Activated CD8-positive, alpha-beta memory T cell treated with anti-CD3 and anti-CD28 coated beads, Interleukin-2, amount 50 U/mL, for 24 hours (primary cell): ENCODE measurements at regions not wholly inside any gene's neighbourhood (a gene's known extent, or its start where the extent isn't known, plus 50 kb on each side); places are given as distances from the start of the nearest gene placed in this dataset.

Experiments
- DNase-seq: peaks from one replicate; pipeline ENCODE4 v3.0.0-alpha.2; 2020; ENCODE audit errors: extremely low read depth

- no peak for DNase-seq
These were observed 99.0 kb upstream of the ID2 start for GRCh38 chr2:8582651-8583399.

DNA sequence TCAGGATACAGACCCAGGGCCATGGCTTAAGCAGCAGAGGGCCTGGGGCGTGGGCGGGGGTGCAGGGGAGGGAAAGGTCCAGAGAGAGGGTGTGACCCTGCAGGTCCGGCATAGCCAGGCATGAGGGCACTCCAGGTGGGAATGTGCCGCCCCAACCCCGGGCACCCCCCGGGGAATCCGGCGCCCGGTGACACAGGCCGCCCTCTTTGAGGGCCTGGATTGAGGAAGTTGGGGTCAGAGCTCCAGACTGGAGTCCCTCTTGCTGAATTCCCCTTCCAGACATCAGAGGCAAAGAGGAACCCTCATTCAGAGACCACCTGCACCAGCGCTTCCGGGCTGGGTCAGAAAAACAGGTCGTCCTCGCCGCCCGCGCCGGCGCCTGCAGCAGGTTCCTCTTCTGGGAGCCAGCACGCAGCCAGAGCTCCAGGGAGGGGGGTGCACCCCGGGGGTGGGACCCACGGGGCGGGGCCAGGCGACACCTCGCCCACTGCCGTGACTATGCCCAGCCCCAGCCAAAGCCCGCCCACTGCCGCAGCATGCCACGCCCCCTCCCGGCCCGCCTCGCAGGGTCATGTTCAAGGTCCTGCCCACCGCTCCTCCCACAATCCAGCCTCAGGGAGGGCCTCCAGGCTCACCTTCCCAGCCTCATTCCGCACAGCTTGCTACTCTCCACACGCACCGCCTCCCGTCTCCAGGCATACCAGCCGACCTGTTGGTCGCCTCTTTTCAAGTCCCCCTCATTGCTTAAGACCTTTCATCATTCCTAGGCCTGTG lies 98.3 kb upstream of the ID2 start:
- peak; percentile 55 for DNase-seq

DNA sequence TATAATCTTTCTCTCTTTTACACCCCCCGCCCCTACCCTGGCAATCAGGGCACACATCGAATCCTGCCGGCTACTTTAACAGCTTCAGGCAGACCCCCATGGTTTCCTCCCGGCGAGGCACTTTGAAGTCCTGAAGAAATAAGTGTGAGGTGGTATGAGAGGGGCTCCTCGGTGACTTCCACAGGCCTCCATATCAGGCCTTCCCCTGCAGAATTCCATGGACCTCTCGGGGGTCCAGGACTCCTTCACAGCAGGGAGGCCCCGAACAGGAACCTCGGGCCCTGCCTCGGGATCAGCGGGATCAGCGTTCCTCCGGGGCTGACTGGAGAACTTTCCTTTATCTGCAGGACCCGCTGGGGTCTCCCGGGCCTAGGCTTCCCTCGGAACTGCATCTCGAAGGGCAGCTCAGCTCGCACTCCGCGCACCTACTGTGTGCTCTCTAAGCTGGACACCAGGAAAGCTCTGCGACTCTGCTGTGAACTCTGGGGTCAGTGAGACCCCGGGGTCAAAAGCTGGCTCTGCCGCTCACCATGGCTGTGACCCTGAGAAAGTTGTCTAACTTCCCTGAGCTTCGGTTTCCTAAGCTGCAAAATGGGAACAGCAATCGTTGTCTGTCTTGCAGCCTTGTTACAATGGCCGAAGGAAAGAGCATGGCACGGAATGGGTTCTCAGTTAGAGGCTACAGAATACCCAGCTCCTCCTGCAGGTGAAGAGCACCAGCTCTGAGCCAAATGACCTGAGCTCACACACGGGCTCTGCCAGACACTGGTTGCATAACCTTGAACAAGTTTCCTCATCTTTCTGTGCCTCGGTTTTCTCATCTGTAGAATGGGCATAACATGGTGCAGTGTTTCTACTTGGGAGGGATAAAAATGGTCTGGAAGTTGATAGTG lies 97.4 kb upstream of the ID2 start:
- DNase-seq, result no peak

GRCh38 chr2:8586457-8587051 lies 95.3 kb upstream of the ID2 start:
- DNase-seq, result no peak

DNA sequence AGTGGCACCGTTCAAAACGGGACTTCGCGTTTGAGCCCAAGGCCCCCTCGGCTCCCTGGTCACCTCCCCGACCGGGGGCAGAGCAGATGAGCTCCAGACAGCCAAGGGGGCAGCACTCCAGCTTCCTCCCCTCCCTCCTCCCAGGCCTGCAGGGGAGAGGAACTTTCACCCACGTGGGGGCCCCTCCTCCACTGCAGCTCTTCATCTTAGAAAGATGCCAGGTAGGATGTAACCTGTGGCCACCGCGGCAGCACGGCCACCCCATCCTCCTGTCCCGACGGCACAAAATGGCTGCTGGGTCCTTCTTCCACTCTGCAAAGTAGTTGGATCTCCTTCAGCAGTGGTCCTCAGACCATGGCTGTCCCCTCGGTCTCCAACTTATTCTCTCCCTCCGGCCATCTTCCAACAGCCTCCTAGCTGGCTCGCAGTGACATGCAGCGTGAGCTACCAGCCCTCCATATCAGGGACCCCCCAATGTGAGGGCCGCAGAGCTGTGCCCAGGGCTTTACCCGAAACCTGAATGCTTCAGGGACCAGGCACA lies 94.5 kb upstream of the ID2 start:
- DNase-seq, result no peak

- no peak for DNase-seq
These were observed 93.7 kb upstream of the ID2 start for GRCh38 chr2:8587920-8588830.

- DNase-seq, result no peak
These were observed 93.0 kb upstream of the ID2 start for GRCh38 chr2:8588831-8589191.

DNA sequence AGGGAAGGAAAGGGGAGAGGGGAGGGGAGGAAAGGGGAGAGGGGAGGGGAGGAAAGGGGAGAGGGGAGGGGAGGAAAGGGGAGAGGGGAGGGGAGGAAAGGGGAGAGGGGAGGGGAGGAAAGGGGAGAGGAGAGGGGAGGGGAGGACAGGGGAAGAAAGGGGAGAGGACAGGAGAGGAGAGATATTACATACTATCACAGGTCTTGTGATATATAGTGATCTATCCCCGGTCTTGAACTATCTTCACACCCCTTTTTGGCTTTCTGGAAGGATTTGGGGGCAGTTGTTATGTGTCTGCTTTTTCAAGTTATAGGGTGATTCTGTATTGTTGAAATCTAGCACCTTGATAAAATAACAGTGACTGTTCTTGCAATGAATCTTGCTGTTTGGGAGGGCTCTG lies 92.1 kb upstream of the ID2 start:
- DNase-seq, result no peak

DNA sequence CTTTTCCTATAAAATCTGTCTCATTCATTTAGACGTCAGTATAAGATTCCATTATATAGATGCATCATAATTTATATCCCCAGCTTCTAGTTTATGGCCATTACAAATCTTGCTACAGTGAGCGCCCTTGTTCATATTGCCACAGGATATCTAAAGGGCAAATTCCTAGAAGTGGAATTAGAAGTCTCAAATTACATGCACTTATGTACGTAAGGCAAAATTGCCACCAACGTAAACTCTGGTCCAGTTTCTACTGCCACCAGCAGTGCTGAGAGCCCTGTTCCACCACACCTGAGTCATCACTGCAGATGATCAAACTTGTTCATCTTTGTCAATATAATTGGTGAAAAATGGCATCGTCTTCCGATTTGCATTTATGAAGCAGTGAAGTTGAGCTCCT lies 90.9 kb upstream of the ID2 start:
- no peak for DNase-seq

DNA sequence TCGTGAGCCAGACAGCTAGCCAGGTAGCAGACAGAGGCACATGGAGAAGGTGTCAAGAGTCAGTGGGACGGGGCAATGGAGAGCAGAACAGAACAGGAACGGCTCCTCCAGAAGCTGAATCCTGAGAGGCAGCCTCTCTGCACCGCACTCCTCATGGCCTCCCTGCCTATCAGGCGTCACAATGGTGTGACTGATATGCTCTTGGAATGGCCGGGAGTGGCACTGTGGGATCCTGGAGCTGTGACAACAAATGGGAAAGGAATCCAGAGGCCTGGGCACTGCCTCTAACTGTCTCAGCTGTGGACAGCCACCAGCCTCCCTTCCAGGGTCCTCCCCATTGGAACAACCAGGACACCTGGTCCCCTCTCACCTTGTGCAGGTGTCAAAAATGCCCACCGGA lies 89.1 kb upstream of the ID2 start:
- DNase-seq, result no peak

DNA sequence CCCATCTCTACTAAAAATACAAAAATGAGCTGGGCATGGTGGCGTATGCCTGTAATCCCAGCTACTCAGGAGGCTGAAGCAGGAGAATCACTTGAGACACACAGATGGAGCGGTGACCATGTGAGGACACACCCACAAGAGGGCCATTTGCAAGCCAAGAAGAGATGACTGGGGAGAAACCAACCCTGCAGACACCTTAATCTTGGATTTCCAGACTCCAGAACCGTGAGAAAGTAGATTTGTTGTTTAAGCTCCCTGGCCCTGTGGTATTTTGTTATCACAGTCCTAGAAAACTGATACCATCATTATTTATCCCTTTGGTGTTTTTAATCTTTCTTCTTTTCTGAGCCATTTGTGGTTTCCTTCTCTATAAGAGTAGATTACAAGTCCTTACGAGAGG lies 88.6 kb upstream of the ID2 start:
- no peak for DNase-seq

- DNase-seq, result no peak
These were observed 87.0 kb upstream of the ID2 start for GRCh38 chr2:8594731-8595427.

DNA sequence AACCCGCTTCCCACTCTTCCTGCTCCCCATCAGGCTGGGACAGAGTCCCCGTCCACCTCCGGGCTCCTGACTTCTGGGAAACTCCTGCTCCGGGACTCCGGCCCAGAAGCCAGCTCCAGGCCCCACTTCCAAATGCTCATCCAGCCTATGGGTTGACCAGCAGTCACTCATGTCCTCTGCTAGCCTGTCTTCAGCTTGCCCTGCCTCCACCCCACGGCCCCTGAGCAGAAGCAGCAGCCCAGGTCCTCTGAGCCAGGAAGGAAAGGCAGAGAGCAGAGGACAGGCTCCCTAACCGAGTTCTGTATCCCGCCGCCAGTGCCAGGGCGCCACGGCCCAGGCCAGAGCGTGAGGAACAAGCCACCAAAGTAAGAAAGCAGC lies 86.4 kb upstream of the ID2 start:
- no peak for DNase-seq

GRCh38 chr2:8595811-8596600 lies 85.8 kb upstream of the ID2 start:
- DNase-seq, result no peak

GRCh38 chr2:8597094-8597493 lies 84.8 kb upstream of the ID2 start:
- DNase-seq, result no peak

DNA sequence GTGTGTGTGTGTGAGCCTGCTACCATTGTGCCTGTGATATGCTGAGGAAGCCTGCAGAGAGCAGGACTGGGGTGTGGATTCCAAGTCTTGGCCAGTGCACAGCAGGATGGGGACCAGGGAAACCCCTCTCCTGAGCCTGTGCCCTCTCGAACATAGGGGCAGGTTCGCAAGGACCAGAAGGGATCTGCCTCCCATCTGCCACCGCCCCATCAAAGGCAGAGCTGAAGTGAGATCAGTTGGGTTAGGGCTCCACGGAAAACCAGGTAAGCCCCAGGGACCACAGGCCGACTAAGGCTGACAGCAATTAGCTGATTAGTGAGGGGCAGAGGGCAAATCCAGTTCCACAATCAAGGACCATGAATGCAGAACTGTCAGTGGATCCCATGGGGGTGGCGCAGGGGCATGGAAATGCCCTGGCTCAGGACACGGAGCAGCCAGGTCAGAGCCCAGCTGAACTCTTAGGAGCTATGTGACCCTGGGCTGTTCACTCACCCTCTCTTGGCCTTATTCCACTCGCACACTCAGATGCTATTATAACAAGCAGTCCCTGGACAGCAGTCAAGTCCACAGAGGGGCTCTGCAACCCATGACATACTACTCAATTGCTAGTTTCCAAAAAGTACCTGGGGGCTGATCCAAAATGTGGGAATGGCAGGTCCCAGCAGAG lies 84.2 kb upstream of the ID2 start:
- DNase-seq, result no peak

DNA sequence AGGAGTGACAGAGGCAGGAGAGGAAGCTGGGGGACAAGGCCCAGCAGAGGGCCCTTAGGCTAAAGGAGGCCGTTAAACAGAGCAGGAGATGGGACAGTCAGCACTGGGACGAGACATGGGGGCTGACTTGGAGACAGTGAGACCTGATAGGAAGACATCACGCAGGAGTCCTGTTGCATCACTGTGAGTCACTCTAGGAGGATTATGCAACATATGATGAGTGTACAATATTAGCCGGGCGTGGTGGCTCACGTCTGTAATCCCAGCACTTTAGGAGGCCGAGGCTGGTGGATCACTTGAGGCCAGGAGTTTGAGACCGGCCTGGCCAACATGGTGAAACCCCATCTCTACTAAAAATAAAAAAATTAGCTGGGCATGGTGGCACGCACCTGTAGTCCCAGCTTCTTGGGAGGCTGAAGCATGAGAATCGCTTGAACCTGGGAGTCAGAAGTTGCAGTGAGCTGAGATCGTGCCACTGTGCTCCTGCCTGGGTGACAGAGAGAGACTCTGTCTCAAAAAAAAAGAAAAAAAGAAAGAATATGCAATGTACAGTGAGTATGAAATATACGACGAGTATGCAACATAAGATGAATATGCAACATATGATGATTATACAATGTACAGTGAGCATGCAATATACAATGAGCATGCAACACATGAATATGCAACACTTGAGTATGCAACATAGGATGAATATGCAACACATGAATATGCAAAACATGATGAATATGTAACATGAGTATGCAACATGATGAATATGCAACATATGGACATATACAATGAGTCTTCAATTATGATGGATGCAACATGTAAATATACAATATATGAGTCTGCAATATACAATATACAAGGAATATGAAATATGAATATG lies 83.3 kb upstream of the ID2 start:
- DNase-seq, result no peak
